ENCODE measurements at regions not wholly inside any gene's neighbourhood (a gene's known extent, or its start where the extent isn't known, plus 50 kb on each side); places are given as distances from the start of the nearest gene placed in this dataset.

DNA sequence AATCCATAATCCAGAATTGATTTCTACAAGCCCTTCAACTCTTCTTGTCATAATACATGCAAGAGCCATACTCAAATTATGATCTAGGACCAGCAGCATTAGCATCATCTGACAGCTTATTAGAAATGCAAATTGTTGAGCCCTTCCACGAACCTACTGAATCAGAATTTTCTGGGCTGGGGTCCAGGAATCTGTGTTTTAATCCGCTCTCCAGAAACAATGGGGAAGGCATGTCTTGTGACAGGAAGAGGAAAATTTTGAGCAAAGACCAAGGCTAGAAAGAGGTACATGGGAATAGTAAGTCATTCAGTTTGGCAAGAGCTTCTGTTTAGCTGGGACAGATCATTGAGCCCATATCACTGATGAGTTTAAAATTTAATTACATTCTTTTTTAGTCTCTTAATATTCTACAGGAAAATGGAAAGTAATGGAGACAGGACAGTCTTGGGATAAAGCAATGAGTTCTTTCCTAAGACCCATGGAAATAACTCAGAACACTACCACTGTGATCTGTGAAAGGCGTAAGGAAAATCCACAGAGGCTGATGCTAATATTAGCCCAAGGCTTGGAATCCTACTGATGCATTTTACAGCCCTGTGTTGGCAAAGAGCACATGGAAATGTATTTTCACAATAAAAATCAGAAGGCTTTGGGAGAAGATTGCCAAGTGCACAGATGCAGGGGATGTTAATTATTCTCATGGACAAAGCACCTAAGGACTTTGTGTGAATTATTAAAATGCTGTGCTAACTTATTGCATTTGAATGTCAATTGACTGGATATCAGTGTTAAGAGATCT is 73.7 kb upstream of the STK32A start:
- Histone ChIP-seq H3K79me2 (ENCODE audit: control insufficient read depth, insufficient read depth, low read length) (no peaks in the 10 kb centered on the region), H3K4me3 (replicated peaks in 1 of 3; ENCODE audit: insufficient read depth in 1 of 3, low read depth in 1 of 3, low read length in 3 of 3) (no peak overlapping the region), H3K4me1 (ENCODE audit: control insufficient read depth, extremely low read depth, insufficient read depth, low read length) (no peaks in the 10 kb centered on the region), H3K27ac (ENCODE audit: insufficient read depth, low read depth, low read length) (no peak overlapping the region), H2AFZ (ENCODE audit: low read depth, low read length) (no peak overlapping the region), H3K27me3 (ENCODE audit: control insufficient read depth in 2 of 2, insufficient read depth in 2 of 2, low read length in 2 of 2) (no peaks in the 10 kb centered on the region), H3K36me3 (ENCODE audit: control insufficient read depth in 2 of 2, extremely low read depth in 1 of 2, insufficient read depth in 2 of 2, low read length in 2 of 2) (no peaks in the 10 kb centered on the region), H4K20me1 (replicated peaks; ENCODE audit: control insufficient read depth, extremely low read depth, insufficient read depth, low read length) (no peaks in the 10 kb centered on the region), H3K9me1 (replicated peaks; ENCODE audit: control insufficient read depth, extremely low read depth, insufficient read depth, low read length) (no peaks in the 10 kb centered on the region), H3K4me2 (ENCODE audit: insufficient read depth, low read length) (no peak overlapping the region), H3K9me3 (replicated peaks; ENCODE audit: control insufficient read depth, insufficient read depth, low read length) (no peaks in the 10 kb centered on the region), H3K9ac (replicated peaks; ENCODE audit: extremely low read depth, insufficient read depth, low read length) (no peak overlapping the region)
- BruUV-seq (replicated peaks), result no TSS peak
- ChIA-PET CTCF (interaction anchor here (2.6 kb wide), 1 partner anchor 28 kb away, joined by 7 to 14 read pairs; no protein-coding TSS in a partner anchor), POLR2A (no interaction called here)
- DNase-seq (ENCODE audit: low read depth, low spot score) (no peak), FAIRE-seq (no peak)
- dilution Hi-C loops (cut with MboI; ENCODE audit: extremely low pct_ligation_motif_present, low sequenced_read_pairs) (no loop called here), intact Hi-C loops (cut with micrococcal nuclease) (no loop called here)
- TF ChIP-seq POLR2A (IDR thresholded peaks at IDR 0.05; ENCODE audit: low read depth, low read length) (no peak), JUN (IDR thresholded peaks at IDR 0.05; ENCODE audit: borderline replicate concordance, insufficient read depth, insufficient read length, low read depth) (no peak), MYC (IDR thresholded peaks at IDR 0.05; ENCODE audit: low read depth, low read length) (no peak), GATA2 (IDR thresholded peaks at IDR 0.05; ENCODE audit: insufficient read depth, insufficient read length, low read depth, low read length) (no peak), EZH2 (IDR thresholded peaks at IDR 0.05; ENCODE audit: borderline replicate concordance, low read depth, low read length, severe bottlenecking) (no peak), FOS (IDR thresholded peaks at IDR 0.05; ENCODE audit: borderline replicate concordance, insufficient read depth, low read length) (no peak), POLR2AphosphoS5 (IDR thresholded peaks at IDR 0.05; ENCODE audit: insufficient read depth, low read depth, low read length) (no peak)
- TF ChIP-seq, protein P1, sequence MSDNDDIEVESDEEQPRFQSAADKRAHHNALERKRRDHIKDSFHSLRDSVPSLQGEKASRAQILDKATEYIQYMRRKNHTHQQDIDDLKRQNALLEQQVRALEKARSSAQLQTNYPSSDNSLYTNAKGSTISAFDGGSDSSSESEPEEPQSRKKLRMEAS (IDR thresholded peaks at IDR 0.05; ENCODE audit: insufficient read depth, insufficient read length), result no peak
- TF ChIP-seq, protein P2, sequence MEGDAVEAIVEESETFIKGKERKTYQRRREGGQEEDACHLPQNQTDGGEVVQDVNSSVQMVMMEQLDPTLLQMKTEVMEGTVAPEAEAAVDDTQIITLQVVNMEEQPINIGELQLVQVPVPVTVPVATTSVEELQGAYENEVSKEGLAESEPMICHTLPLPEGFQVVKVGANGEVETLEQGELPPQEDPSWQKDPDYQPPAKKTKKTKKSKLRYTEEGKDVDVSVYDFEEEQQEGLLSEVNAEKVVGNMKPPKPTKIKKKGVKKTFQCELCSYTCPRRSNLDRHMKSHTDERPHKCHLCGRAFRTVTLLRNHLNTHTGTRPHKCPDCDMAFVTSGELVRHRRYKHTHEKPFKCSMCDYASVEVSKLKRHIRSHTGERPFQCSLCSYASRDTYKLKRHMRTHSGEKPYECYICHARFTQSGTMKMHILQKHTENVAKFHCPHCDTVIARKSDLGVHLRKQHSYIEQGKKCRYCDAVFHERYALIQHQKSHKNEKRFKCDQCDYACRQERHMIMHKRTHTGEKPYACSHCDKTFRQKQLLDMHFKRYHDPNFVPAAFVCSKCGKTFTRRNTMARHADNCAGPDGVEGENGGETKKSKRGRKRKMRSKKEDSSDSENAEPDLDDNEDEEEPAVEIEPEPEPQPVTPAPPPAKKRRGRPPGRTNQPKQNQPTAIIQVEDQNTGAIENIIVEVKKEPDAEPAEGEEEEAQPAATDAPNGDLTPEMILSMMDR (IDR thresholded peaks at IDR 0.05; ENCODE audit: extremely low read depth in 1 of 2, insufficient read depth in 1 of 2, low read depth in 1 of 2, low read length in 2 of 2), result no peak

Measured in endothelial cell of umbilical vein (primary cell).